Stomach (tissue), 4 donors: ENCODE measurements at regions not wholly inside any gene's neighbourhood (a gene's known extent, or its start where the extent isn't known, plus 50 kb on each side); places are given as distances from the start of the nearest gene placed in this dataset.

Experiments used
- EP300 ChIP-seq: sonication (generic); formaldehyde crosslinking; IDR thresholded peaks from one replicate; pipeline ENCODE4 v1.6.1; 2017; ENCODE audit warnings: antibody characterized with exemption
- POLR2A ChIP-seq, 4 donors: fragments of 450-650 bp; IDR thresholded peaks; one replicate each; pipeline ENCODE4 v1.6.1; 2016; ENCODE audit warnings: antibody characterized with exemption in 4 of 4, control low read depth in 2 of 4, mild to moderate bottlenecking in 1 of 4, moderate library complexity in 1 of 4
- POLR2AphosphoS5 ChIP-seq, 3 donors: sonication (generic); formaldehyde crosslinking; IDR thresholded peaks; one replicate each; pipeline ENCODE4 v1.6.1; 2016; ENCODE audit warnings: antibody characterized with exemption in 3 of 3
- TF ChIP-seq, protein P1 (sequence below), 7 experiments: fragments of 450-650 bp in 4 of 7; fragments of 200-600 bp in 3 of 7; sonication (generic) in 3 of 7; IDR thresholded peaks; one replicate each; pipeline ENCODE4 v1.5.1; 2016 to 2019; ENCODE audit warnings: antibody characterized with exemption in 7 of 7, control low read depth in 2 of 7, mild to moderate bottlenecking in 1 of 7

DNA sequence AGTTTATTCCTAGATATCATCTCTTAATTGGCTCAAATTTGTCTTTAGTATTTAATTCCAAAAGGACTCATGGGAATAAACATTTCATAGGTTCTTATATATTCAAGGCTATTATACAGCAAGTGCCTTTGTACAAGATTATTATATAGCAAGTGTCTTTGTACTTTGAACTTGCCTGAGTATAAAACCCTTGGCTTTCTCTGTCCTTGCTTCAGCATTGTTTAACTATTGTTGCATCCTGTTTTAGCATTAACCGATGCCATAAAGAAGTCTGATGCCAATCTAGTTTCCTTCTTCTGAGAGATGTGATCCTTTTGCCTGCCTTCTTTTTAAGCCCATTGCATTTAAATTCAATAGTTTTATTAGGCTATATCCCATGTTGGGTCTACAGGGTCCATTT is 270.0 kb downstream of the NEBL start:
- TF ChIP-seq, protein P1, sequence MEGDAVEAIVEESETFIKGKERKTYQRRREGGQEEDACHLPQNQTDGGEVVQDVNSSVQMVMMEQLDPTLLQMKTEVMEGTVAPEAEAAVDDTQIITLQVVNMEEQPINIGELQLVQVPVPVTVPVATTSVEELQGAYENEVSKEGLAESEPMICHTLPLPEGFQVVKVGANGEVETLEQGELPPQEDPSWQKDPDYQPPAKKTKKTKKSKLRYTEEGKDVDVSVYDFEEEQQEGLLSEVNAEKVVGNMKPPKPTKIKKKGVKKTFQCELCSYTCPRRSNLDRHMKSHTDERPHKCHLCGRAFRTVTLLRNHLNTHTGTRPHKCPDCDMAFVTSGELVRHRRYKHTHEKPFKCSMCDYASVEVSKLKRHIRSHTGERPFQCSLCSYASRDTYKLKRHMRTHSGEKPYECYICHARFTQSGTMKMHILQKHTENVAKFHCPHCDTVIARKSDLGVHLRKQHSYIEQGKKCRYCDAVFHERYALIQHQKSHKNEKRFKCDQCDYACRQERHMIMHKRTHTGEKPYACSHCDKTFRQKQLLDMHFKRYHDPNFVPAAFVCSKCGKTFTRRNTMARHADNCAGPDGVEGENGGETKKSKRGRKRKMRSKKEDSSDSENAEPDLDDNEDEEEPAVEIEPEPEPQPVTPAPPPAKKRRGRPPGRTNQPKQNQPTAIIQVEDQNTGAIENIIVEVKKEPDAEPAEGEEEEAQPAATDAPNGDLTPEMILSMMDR (IDR thresholded peaks at IDR 0.05) = no peak
- TF ChIP-seq POLR2AphosphoS5 (IDR thresholded peaks at IDR 0.05) (no peak), POLR2A (IDR thresholded peaks at IDR 0.05) (no peak), EP300 (no peak)
